ENCODE measurements at regions not wholly inside any gene's neighbourhood (a gene's known extent, or its start where the extent isn't known, plus 50 kb on each side); places are given as distances from the start of the nearest gene placed in this dataset.

- no peak for DNase-seq
Observed at GRCh38 chr13:26989261-26989956, 182.2 kb downstream of the USP12 start.

GRCh38 chr13:26988059-26988769 is 183.4 kb downstream of the USP12 start:
- DNase-seq = no peak

- no peak for DNase-seq
Observed at GRCh38 chr13:26987486-26988013, 184.1 kb downstream of the USP12 start.

- DNase-seq = peak; percentile 72
Observed at GRCh38 chr13:26985285-26985878, 186.2 kb downstream of the USP12 start.

GRCh38 chr13:26984337-26984736 is 187.3 kb downstream of the USP12 start:
- DNase-seq = no peak

- peak; percentile 27 for DNase-seq
Observed at GRCh38 chr13:26983543-26984320, 187.9 kb downstream of the USP12 start.

- no peak for DNase-seq
Observed at GRCh38 chr13:26980099-26981031, 191.2 kb downstream of the USP12 start.

GRCh38 chr13:26979334-26979733 is 192.3 kb downstream of the USP12 start:
- no peak for DNase-seq

- DNase-seq = no peak
Observed at GRCh38 chr13:26978081-26978860, 193.3 kb downstream of the USP12 start.

GRCh38 chr13:26977541-26977940 is 194.1 kb downstream of the USP12 start:
- peak; percentile 8 for DNase-seq

- no peak for DNase-seq
Observed at GRCh38 chr13:26976313-26976712, 195.3 kb downstream of the USP12 start.

GRCh38 chr13:26973946-26974345 is 197.7 kb downstream of the USP12 start:
- no peak for DNase-seq

GRCh38 chr13:26973295-26973694 is 198.3 kb downstream of the USP12 start:
- DNase-seq = no peak

- peak; percentile 81 for DNase-seq
Observed at GRCh38 chr13:26971990-26972887, 199.4 kb downstream of the USP12 start.

- DNase-seq = no peak
Observed at GRCh38 chr13:26968431-26969341, 202.9 kb downstream of the USP12 start.

GRCh38 chr13:26967119-26968038 is 204.2 kb downstream of the USP12 start:
- DNase-seq = no peak

- DNase-seq = no peak
Observed at GRCh38 chr13:26966701-26967080, 204.9 kb downstream of the USP12 start.
